ENCODE measurements at regions not wholly inside any gene's neighbourhood (a gene's known extent, or its start where the extent isn't known, plus 50 kb on each side); places are given as distances from the start of the nearest gene placed in this dataset.
"Not testable (repeated sequence)": the region's sequence is repeated elsewhere in the genome, so short reads cannot be mapped to it uniquely, and the experiment has no call there.

DNA sequence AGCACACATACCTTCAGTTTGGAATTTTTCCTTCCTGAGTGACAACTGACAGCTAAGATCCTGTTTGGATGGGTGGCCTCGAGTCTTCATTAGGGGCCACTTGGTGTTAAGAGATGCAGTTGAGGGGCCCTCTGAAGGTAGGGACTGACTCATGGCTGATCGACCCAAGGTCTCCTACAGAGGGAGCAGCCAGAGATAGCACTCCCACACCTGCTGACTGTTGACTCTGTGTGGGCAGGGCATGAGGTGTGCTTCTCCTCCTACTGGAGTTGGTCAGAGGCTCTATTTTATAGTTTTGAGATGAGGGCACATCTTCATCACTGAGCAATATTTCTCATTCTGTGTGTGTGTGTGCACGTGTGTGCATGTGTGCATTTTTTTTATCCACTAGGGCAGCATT is 378.8 kb upstream of the PODXL start:
- DNase-seq (no peak), ATAC-seq (no peak)
- intact Hi-C loops (cut with DNase I) = no loop called here
- TF ChIP-seq, protein P1, sequence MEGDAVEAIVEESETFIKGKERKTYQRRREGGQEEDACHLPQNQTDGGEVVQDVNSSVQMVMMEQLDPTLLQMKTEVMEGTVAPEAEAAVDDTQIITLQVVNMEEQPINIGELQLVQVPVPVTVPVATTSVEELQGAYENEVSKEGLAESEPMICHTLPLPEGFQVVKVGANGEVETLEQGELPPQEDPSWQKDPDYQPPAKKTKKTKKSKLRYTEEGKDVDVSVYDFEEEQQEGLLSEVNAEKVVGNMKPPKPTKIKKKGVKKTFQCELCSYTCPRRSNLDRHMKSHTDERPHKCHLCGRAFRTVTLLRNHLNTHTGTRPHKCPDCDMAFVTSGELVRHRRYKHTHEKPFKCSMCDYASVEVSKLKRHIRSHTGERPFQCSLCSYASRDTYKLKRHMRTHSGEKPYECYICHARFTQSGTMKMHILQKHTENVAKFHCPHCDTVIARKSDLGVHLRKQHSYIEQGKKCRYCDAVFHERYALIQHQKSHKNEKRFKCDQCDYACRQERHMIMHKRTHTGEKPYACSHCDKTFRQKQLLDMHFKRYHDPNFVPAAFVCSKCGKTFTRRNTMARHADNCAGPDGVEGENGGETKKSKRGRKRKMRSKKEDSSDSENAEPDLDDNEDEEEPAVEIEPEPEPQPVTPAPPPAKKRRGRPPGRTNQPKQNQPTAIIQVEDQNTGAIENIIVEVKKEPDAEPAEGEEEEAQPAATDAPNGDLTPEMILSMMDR (IDR thresholded peaks at IDR 0.05) = no peak
- TF ChIP-seq POLR2A (IDR thresholded peaks at IDR 0.05) = no peak
- Histone ChIP-seq H3K4me1 (no peaks in the 10 kb centered on the region), H3K27me3 (no peaks in the 10 kb centered on the region), H3K9me3 (no peaks in the 10 kb centered on the region), H3K4me3 (no peak overlapping the region), H3K27ac (no peak overlapping the region), H3K36me3 (no peaks in the 10 kb centered on the region)
- WGBS (ENCODE audit: insufficient coverage, low coverage, low lambda C conversion rate, missing lambda C conversion rate) = 46% methylated on average over 1 of the region's 3 CpGs

DNA sequence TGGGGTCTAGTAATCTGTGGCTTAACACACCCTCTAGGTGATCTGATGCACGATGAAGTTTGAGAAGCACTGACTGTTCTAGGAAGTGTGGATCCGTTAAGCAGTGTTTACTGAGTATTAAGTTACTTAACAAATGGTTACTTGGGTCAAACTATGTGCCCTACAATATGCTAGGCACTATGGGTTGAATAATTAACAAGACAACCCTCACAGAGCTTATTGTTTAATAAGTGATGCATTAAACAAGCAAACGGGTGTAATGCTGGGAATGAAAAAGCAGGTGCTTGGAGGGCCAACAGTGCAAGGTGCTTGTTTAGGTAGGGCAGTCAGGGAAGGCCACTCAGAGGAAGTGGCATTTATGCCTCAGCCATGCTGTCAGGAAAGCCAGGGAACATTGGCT is 378.0 kb upstream of the PODXL start:
- TF ChIP-seq POLR2A (IDR thresholded peaks at IDR 0.05) = no peak
- TF ChIP-seq, protein P1 (IDR thresholded peaks at IDR 0.05) = no peak
- no peak for ATAC-seq
- Histone ChIP-seq H3K27me3 (no peaks in the 10 kb centered on the region), H3K4me1 (no peaks in the 10 kb centered on the region), H3K36me3 (no peaks in the 10 kb centered on the region), H3K4me3 (no peak overlapping the region), H3K9me3 (no peaks in the 10 kb centered on the region), H3K27ac (no peak overlapping the region)
- WGBS (ENCODE audit: insufficient coverage, low coverage, low lambda C conversion rate, missing lambda C conversion rate) = 15% methylated on average over 2 of the region's 3 CpGs
- intact Hi-C loops (cut with DNase I) = no loop called here
- DNase-seq = no peak

DNA sequence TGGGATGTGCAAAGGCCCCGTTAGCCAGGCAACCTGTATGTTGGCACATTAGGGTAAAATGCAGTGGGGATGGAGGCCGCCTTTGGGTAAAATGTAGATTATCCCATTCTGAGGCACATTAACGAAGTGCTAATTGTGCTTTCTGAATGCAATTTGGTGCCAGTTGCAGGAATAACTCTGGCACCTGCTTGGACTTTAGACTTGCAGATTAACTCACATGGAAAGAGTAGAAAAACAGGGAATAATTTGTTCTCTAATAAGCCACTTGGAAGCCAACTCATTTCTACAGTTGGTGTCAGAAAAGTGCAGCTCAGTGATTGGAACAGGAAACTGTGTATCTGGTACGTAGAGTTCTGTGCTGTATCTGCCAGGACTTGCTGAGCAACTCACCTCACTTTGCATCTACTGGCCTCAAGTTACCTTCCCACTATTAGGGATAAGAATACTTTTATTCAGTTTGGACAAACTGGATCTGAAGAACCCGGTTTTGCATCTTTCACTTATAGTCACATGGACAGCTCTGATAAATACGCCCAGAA is 377.4 kb upstream of the PODXL start:
- ATAC-seq = no peak
- H3K36me3 ChIP-seq = no peaks in the 10 kb centered on the region
- WGBS (ENCODE audit: insufficient coverage, low coverage, low lambda C conversion rate, missing lambda C conversion rate) = 58% methylated on average over 6 of the region's 6 CpGs
- TF ChIP-seq, protein P1 (IDR thresholded peaks at IDR 0.05) = no peak
- no peak for TF ChIP-seq POLR2A (IDR thresholded peaks at IDR 0.05)
- no peaks in the 10 kb centered on the region for H3K4me1 ChIP-seq
- no peak for DNase-seq
- H3K4me3 ChIP-seq = no peak overlapping the region
- H3K27ac ChIP-seq = no peak overlapping the region
- H3K27me3 ChIP-seq = no peaks in the 10 kb centered on the region
- intact Hi-C loops (cut with DNase I) = no loop called here
- H3K9me3 ChIP-seq = no peaks in the 10 kb centered on the region

DNA sequence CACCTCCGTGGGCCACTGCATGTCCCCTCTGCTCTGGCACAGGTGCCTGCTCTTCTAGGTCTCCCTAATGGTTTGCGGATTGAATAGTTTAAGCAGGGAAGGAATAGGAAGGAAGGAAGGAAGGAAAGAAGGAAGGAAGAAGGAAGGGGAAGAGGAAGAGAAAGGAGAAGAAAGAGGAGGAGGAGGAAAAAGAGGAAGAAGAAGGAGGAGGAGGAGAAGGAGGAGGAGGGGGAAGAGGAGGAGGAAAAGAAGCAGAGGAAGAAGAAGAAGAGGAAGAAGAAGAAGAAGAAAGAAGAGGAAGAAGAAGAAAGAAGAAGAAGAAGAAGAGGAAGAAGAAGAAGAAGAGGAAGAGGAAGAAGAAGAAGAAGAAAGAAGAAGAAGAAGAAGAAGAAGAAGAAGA is 376.8 kb upstream of the PODXL start:
- intact Hi-C loops (cut with DNase I); H3K27ac ChIP-seq; ATAC-seq; H3K36me3 ChIP-seq; H3K27me3 ChIP-seq; DNase-seq; H3K9me3 ChIP-seq; H3K4me1 ChIP-seq; H3K4me3 ChIP-seq: not testable (repeated sequence)
- WGBS (ENCODE audit: insufficient coverage, low coverage, low lambda C conversion rate, missing lambda C conversion rate) = 58% methylated on average over 2 of the region's 2 CpGs

DNA sequence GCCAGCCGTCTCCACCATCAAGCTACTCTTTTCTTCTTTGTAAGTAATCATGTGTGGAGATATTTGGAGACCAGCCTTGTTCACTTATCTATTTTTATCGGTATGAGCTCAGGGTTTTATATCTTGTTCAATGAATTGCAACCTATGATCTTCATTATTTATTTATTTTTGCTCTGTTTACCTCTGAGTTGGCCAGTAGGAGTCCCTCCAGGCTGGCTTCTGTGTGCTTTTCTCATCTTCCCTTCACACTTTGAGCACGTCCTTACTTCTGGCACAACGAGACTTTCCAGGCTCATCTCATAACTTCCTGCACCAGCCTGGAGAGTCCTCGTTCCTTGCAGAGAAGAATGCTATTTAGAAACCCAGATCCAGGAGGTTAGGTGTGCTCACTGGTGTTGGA is 375.8 kb upstream of the PODXL start:
- H3K4me3 ChIP-seq = no peak overlapping the region
- DNase-seq (no peak), ATAC-seq (no peak)
- intact Hi-C loops (cut with DNase I) = no loop called here
- no peaks in the 10 kb centered on the region for H3K27me3 ChIP-seq
- no peak overlapping the region for H3K27ac ChIP-seq
- H3K4me1 ChIP-seq = no peaks in the 10 kb centered on the region
- no peaks in the 10 kb centered on the region for H3K36me3 ChIP-seq
- TF ChIP-seq POLR2A (IDR thresholded peaks at IDR 0.05) = no peak
- TF ChIP-seq, protein P1 (IDR thresholded peaks at IDR 0.05) = no peak
- H3K9me3 ChIP-seq = no peaks in the 10 kb centered on the region
- WGBS (ENCODE audit: insufficient coverage, low coverage, low lambda C conversion rate, missing lambda C conversion rate) = 25% methylated on average over 5 of the region's 5 CpGs

Data from right lobe of liver (tissue), 6 donors.